ENCODE measurements at regions not wholly inside any gene's neighbourhood (a gene's known extent, or its start where the extent isn't known, plus 50 kb on each side); places are given as distances from the start of the nearest gene placed in this dataset.

DNA sequence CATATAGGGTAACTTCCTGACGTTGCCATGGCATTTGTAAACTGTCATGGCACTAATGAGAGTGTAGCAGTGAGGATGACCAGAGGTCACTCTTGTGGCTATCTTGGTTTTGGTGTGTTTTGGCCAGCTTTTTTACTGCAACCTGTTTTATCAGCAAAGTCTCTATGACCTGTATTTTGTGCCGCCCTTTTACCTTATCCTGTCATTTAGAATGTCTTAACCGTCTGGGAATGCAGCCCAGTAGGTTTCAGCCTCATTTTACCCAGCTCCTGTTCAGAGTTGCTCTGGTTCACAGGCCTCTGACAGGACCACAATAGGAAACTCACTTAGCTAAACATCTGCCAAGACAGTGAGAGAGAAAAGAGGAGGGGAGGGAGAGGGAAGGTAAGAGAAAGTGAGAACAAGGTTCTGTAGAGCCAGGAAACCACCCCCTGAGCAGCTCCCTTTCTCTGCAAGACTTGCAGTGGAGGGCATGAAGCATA is 64.8 kb upstream of the PLEKHG3 start:
- ChIA-PET POLR2A (interaction anchor here (0.8 kb wide), 1 partner anchor 99 kb away, joined by 3 read pairs; the partner anchor contains the start of gene HSPA2), CTCF (interaction anchor here (0.8 kb wide), 2 partner anchors 9 to 136 kb away, joined by 3 to 4 read pairs; no protein-coding TSS in a partner anchor)
- TF ChIP-seq SUZ12 (IDR thresholded peaks at IDR 0.05) (no peak), ZNF384 (IDR thresholded peaks at IDR 0.05) (no peak), TARDBP (IDR thresholded peaks at IDR 0.05) (no peak), PKNOX1 (IDR thresholded peaks at IDR 0.05) (no peak), HDGF (IDR thresholded peaks at IDR 0.05; ENCODE audit: borderline replicate concordance) (no peak), L3MBTL2 (conservative IDR thresholded peaks at IDR 0.05) (no peak), ELF4 (IDR thresholded peaks at IDR 0.05) (no peak), ARNT (IDR thresholded peaks at IDR 0.05) (no peak), FOXK2 (IDR thresholded peaks at IDR 0.05) (no peak)
- DNase-seq (ENCODE audit: extremely low spot score), result no peak

- no peak for TF ChIP-seq ZNF384 (IDR thresholded peaks at IDR 0.05)
- TF ChIP-seq PKNOX1 (IDR thresholded peaks at IDR 0.05), result no peak
- no peak for TF ChIP-seq BHLHE40 (IDR thresholded peaks at IDR 0.05; ENCODE audit: borderline replicate concordance)
- TF ChIP-seq HDGF (IDR thresholded peaks at IDR 0.05; ENCODE audit: borderline replicate concordance), result no peak
- no peak for TF ChIP-seq CTBP1 (IDR thresholded peaks at IDR 0.05; ENCODE audit: borderline replicate concordance)
- TF ChIP-seq NFRKB (IDR thresholded peaks at IDR 0.05), result no peak
- no peak for TF ChIP-seq ELF4 (IDR thresholded peaks at IDR 0.05)
- no peak for TF ChIP-seq SUZ12 (IDR thresholded peaks at IDR 0.05)
- TF ChIP-seq ARNT (IDR thresholded peaks at IDR 0.05), result no peak
- DNase-seq (ENCODE audit: extremely low spot score), result no peak
- ChIA-PET POLR2A (no interaction called here), CTCF (no interaction called here)
Measured at GRCh38 chr14:64640839-64641238, 63.4 kb upstream of the PLEKHG3 start.

- CTCF ChIA-PET, result no interaction called here
- TF ChIP-seq TARDBP (IDR thresholded peaks at IDR 0.05) (no peak), BHLHE40 (IDR thresholded peaks at IDR 0.05; ENCODE audit: borderline replicate concordance) (no peak), L3MBTL2 (conservative IDR thresholded peaks at IDR 0.05) (no peak), ZNF384 (IDR thresholded peaks at IDR 0.05) (no peak)
- POLR2A ChIA-PET, result no interaction called here
- DNase-seq (ENCODE audit: extremely low spot score), result no peak
Measured at GRCh38 chr14:64641760-64642159, 62.5 kb upstream of the PLEKHG3 start.

- no peak for DNase-seq (ENCODE audit: extremely low spot score)
- TF ChIP-seq L3MBTL2 (conservative IDR thresholded peaks at IDR 0.05) (no peak), SP1 (IDR thresholded peaks at IDR 0.05) (no peak), NFRKB (IDR thresholded peaks at IDR 0.05) (no peak), FOXM1 (IDR thresholded peaks at IDR 0.05; ENCODE audit: borderline replicate concordance) (no peak), TARDBP (IDR thresholded peaks at IDR 0.05) (no peak), CTBP1 (IDR thresholded peaks at IDR 0.05; ENCODE audit: borderline replicate concordance) (no peak), PKNOX1 (IDR thresholded peaks at IDR 0.05) (no peak), HDGF (IDR thresholded peaks at IDR 0.05; ENCODE audit: borderline replicate concordance) (no peak), FOXK2 (IDR thresholded peaks at IDR 0.05) (no peak)
- ChIA-PET CTCF (no interaction called here), POLR2A (no interaction called here)
Measured at GRCh38 chr14:64643709-64644108, 60.5 kb upstream of the PLEKHG3 start.

DNA sequence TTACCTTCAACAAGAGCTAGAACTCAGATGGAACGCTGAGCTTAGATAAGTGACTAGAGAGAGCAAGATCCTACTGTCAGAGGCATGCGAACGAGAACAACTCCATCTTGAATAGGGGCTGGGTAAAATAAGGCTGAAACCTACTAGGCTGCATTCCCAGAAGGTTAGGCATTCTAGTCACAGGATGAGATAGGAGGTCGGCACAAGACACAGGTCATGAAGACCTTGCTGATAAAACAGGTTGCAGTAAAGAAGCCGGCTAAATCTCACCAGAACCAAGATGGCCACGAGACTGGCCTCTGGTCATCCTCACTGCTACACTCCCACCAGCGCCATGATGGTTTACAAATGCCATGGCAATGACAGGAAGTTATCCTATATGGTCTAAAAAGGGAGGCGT is 59.6 kb upstream of the PLEKHG3 start:
- TF ChIP-seq HDGF (IDR thresholded peaks at IDR 0.05; ENCODE audit: borderline replicate concordance), result no peak
- no peak for TF ChIP-seq FOXM1 (IDR thresholded peaks at IDR 0.05; ENCODE audit: borderline replicate concordance)
- no peak for TF ChIP-seq BHLHE40 (IDR thresholded peaks at IDR 0.05; ENCODE audit: borderline replicate concordance)
- no peak for TF ChIP-seq LEF1 (IDR thresholded peaks at IDR 0.05; ENCODE audit: borderline replicate concordance)
- no peak for TF ChIP-seq FOXA1 (IDR thresholded peaks at IDR 0.05)
- CTCF ChIA-PET, result interaction anchor here (0.9 to 1.1 kb wide), 2 partner anchors 8 to 9 kb away, joined by 4 to 6 read pairs; no protein-coding TSS in a partner anchor
- POLR2A ChIA-PET, result no interaction called here
- DNase-seq (ENCODE audit: extremely low spot score), result no peak

- TF ChIP-seq ZNF384 (IDR thresholded peaks at IDR 0.05), result no peak
- TF ChIP-seq PKNOX1 (IDR thresholded peaks at IDR 0.05), result no peak
- no peak for TF ChIP-seq HDGF (IDR thresholded peaks at IDR 0.05; ENCODE audit: borderline replicate concordance)
- no peak for TF ChIP-seq FOXK2 (IDR thresholded peaks at IDR 0.05)
- TF ChIP-seq ELF4 (IDR thresholded peaks at IDR 0.05), result no peak
- no peak for TF ChIP-seq TARDBP (IDR thresholded peaks at IDR 0.05)
- no peak for TF ChIP-seq NFRKB (IDR thresholded peaks at IDR 0.05)
- TF ChIP-seq CTBP1 (IDR thresholded peaks at IDR 0.05; ENCODE audit: borderline replicate concordance), result no peak
- TF ChIP-seq L3MBTL2 (conservative IDR thresholded peaks at IDR 0.05), result no peak
- no peak for TF ChIP-seq FOXM1 (IDR thresholded peaks at IDR 0.05; ENCODE audit: borderline replicate concordance)
- TF ChIP-seq FOXA1 (IDR thresholded peaks at IDR 0.05), result no peak
- TF ChIP-seq SP1 (IDR thresholded peaks at IDR 0.05), result no peak
- no peak for TF ChIP-seq SUZ12 (IDR thresholded peaks at IDR 0.05)
- TF ChIP-seq LEF1 (IDR thresholded peaks at IDR 0.05; ENCODE audit: borderline replicate concordance), result no peak
- TF ChIP-seq ARNT (IDR thresholded peaks at IDR 0.05), result no peak
- no peak for TF ChIP-seq BHLHE40 (IDR thresholded peaks at IDR 0.05; ENCODE audit: borderline replicate concordance)
- DNase-seq (ENCODE audit: extremely low spot score), result peak; percentile 20
Measured at GRCh38 chr14:64645220-64645892, 58.9 kb upstream of the PLEKHG3 start.

More at GRCh38 chr14:64645220-64645892, 58.9 kb upstream of the PLEKHG3 start:
- ChIA-PET CTCF (interaction anchor here (0.9 to 1.1 kb wide), 2 partner anchors 8 to 9 kb away, joined by 4 to 6 read pairs; no protein-coding TSS in a partner anchor), POLR2A (no interaction called here)
